Right lung (tissue), 2 donors: ENCODE measurements at regions not wholly inside any gene's neighbourhood (a gene's known extent, or its start where the extent isn't known, plus 50 kb on each side); places are given as distances from the start of the nearest gene placed in this dataset.

ENCODE experiments used
- DNase-seq, 2 donors: peaks; one replicate each; pipeline ENCODE4 v3.0.0-alpha.2; 2013

DNA sequence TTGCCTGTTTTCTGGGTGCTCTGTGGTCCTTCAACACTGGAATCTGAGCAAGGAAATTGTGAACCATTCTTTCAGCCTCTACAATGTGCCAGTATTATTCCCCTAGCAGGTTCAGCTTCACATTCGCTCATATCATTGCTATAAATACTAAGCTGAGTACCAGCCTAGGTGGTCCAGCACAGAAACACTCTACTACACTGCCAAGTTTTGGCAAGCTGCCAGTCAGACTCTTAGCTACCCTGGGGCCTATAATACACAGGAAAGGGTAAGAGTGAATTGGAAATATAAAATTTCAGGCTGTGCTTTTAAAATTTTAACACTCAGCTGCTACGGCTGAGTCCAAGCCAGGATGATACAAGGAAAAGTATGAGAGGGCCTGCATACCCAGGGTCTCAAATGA, 49.9 kb upstream of the PPP1R3A start:
- DNase-seq, result no peak
